Liver (tissue), 3 donors: ENCODE measurements at regions not wholly inside any gene's neighbourhood (a gene's known extent, or its start where the extent isn't known, plus 50 kb on each side); places are given as distances from the start of the nearest gene placed in this dataset.

Experiments used
- GABPA ChIP-seq, 2 donors: IDR thresholded peaks in 1 of 2; conservative IDR thresholded peaks in 1 of 2; 2 replicates each; pipeline ENCODE4 v1.6.1; 2016; ENCODE audit warnings: antibody characterized with exemption in 2 of 2, mild to moderate bottlenecking in 1 of 2, moderate library complexity in 1 of 2
- JUND ChIP-seq, 2 donors: IDR thresholded peaks; 2 replicates each; pipeline ENCODE4 v1.6.1; 2016; ENCODE audit warnings: antibody characterized with exemption in 2 of 2
- TF ChIP-seq, protein P1 (sequence below): fragments of 150-350 bp; IDR thresholded peaks from 2 replicates; pipeline ENCODE4 v1.5.1; 2017; ENCODE audit warnings: improper control_type of control experiment, low read depth, low read length; ENCODE audit not compliant: missing input control
- donor health status: healthy.
- donor health status: healthy.

DNA sequence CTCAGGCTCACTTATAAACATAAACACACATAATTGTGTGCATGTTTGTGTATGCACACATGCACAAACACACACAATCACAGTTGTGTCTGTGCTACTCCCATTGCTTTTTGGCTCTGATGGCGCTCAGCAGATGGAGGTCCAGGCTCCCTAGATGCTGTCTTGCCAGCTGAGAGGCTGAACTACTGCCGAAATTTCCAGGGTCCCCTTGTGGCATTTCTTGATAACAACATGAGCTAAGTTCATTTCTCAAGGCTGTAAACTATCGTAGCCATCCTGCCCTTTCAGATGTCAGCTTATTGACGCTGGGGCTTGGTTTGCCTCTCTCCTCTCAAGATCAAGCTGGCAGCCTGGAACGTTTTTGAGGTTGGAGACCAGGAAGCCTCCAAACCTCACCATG, 80.1 kb upstream of the ADRA1D start:
- no peak for TF ChIP-seq GABPA (IDR thresholded peaks at IDR 0.05 in 1 of 2, conservative IDR thresholded peaks at IDR 0.05 in 1 of 2)
- TF ChIP-seq, protein P1, sequence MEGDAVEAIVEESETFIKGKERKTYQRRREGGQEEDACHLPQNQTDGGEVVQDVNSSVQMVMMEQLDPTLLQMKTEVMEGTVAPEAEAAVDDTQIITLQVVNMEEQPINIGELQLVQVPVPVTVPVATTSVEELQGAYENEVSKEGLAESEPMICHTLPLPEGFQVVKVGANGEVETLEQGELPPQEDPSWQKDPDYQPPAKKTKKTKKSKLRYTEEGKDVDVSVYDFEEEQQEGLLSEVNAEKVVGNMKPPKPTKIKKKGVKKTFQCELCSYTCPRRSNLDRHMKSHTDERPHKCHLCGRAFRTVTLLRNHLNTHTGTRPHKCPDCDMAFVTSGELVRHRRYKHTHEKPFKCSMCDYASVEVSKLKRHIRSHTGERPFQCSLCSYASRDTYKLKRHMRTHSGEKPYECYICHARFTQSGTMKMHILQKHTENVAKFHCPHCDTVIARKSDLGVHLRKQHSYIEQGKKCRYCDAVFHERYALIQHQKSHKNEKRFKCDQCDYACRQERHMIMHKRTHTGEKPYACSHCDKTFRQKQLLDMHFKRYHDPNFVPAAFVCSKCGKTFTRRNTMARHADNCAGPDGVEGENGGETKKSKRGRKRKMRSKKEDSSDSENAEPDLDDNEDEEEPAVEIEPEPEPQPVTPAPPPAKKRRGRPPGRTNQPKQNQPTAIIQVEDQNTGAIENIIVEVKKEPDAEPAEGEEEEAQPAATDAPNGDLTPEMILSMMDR = no peak
- no peak for TF ChIP-seq JUND (IDR thresholded peaks at IDR 0.05)
